Heart left ventricle (tissue), 16 donors: ENCODE measurements at regions not wholly inside any gene's neighbourhood (a gene's known extent, or its start where the extent isn't known, plus 50 kb on each side); places are given as distances from the start of the nearest gene placed in this dataset.

Experiments
- ATAC-seq, 4 donors: fragments of 200-7000 bp; cut with Tn5 transposase; one replicate each; pipeline ENCODE4 v1.9.1; 2020 to 2022; ENCODE audit warnings: moderate library complexity in 4 of 4, mild to moderate bottlenecking in 3 of 4, moderate number of reproducible peaks in 1 of 4
- DNase-seq, 5 donors: peaks; one replicate each; pipeline ENCODE4 v3.0.0-alpha.2; 2020
- H3K27ac ChIP-seq, 12 donors: fragments of 200-600 bp; sonication (generic) in 4 of 12; one replicate each; pipeline versions ENCODE4 v1.5.0 to v1.8.0; 2016 to 2022; ENCODE audit warnings: mild to moderate bottlenecking in 2 of 12
- H3K27me3 ChIP-seq, 9 donors: fragments of 200-600 bp; sonication (generic) in 2 of 9; one replicate each; pipeline versions ENCODE4 v1.5.1 to v1.8.0; 2016 to 2022; ENCODE audit warnings: mild to moderate bottlenecking in 3 of 9
- H3K36me3 ChIP-seq, 9 donors: fragments of 200-600 bp; sonication (generic) in 2 of 9; one replicate each; pipeline versions ENCODE4 v1.5.0 to v1.8.0; 2018 to 2022; ENCODE audit warnings: mild to moderate bottlenecking in 2 of 9
- H3K4me1 ChIP-seq, 12 donors: fragments of 200-600 bp; sonication (generic) in 4 of 12; one replicate each; pipeline versions ENCODE4 v1.5.0 to v1.8.0; 2016 to 2022; ENCODE audit warnings: mild to moderate bottlenecking in 3 of 12
- H3K4me3 ChIP-seq, 12 donors: fragments of 200-600 bp; sonication (generic) in 4 of 12; one replicate each; pipeline versions ENCODE4 v1.5.0 to v1.8.0; 2017 to 2022; ENCODE audit warnings: mild to moderate bottlenecking in 9 of 12, moderate library complexity in 4 of 12
- H3K9me3 ChIP-seq, 12 donors: fragments of 200-600 bp; sonication (generic) in 4 of 12; one replicate each; pipeline versions ENCODE4 v1.5.0 to v1.8.0; 2016 to 2022; ENCODE audit warnings: mild to moderate bottlenecking in 1 of 12
- CTCF ChIP-seq, 12 donors: fragments of 200-600 bp; sonication (generic) in 4 of 12; IDR thresholded peaks; one replicate each; pipeline versions ENCODE4 v1.5.0 to v1.8.0; 2018 to 2022; ENCODE audit warnings: antibody characterized with exemption in 12 of 12, mild to moderate bottlenecking in 5 of 12
- POLR2A ChIP-seq, 2 donors: fragments of 450-650 bp; IDR thresholded peaks; one replicate each; pipeline ENCODE4 v1.6.1; 2017; ENCODE audit warnings: antibody characterized with exemption in 2 of 2, mild to moderate bottlenecking in 2 of 2, moderate library complexity in 2 of 2
- WGBS, 4 donors: extraction: QIAGEN DNeasy Blood & Tissue Kit in 2 of 4; methylation state at CpG; one replicate each; pipeline versions ENCODE4 v1.1.5 to v1.1.7; 2013 to 2018; 5-methylcytosine and 5-hydroxymethylcytosine counted together
- intact Hi-C, 10 donors: fragments of 100-400 bp; cut with DNase I; formaldehyde crosslinking; loops; one replicate each; pipeline versions ENCODE4 v1.11.1 to v1.14.2; 2022
- donor health status: ischemic (EF 13 %, LVEDD 7.1; RV severe dilation, severe dysfunction).
- donor health status: healthy with polysubstance abuse.
- donor health status: DM: no; HTN: yes; CAD: no.
- donor health status: DM: no; HTN: no; CAD: no.
- donor health status: ischemic (EF 25% LVEDD 6.9; RV normal size, moderate dysfunction).
- donor health status: ischemic (EF 25% LVEDD 5.7; RV mildly dilated, moderate dysfunction).
- donor health status: healthy.
- donor health status: DM: yes; HTN: yes; CAD: no.
- donor health status: ischemic (EF 35%, LVEDD 5.7; RV mildly dilated, moderate dysfunction).
- donor health status: nonischemic (EF 11% LVEDD 7.7; RV severe dilation, severe dysfunction).
- donor health status: DM: yes; HTN: yes; CAD: no.
- donor health status: PGD.
- donor health status: ischemic (EF 29% LVEDD 5.4; RV normal size, mild dysfunction).
- donor health status: nonischemic (EF 23%, LVEDD 6.1; RV moderate dilation, normal function).

- ATAC-seq, result no peak
- H3K27me3 ChIP-seq, result no peaks in the 10 kb centered on the region
- no peak overlapping the region for H3K27ac ChIP-seq
- WGBS, 4 donors, result 87 to 92% (median 91%) methylated on average over 4 of the region's 4 CpGs
- no peak for DNase-seq
- peaks cover 0 to 10% (median 0%) of the 10 kb centered on the region in 12 donors for H3K4me1 ChIP-seq
- peaks cover 0 to 8% (median 0%) of the 10 kb centered on the region in 12 donors for H3K9me3 ChIP-seq
- no peak for TF ChIP-seq CTCF (IDR thresholded peaks at IDR 0.05)
- TF ChIP-seq POLR2A (IDR thresholded peaks at IDR 0.05), result no peak
- H3K4me3 ChIP-seq, result no peak overlapping the region
- H3K36me3 ChIP-seq, result no peaks in the 10 kb centered on the region
- intact Hi-C loops, result no loop called here
Observed at GRCh38 chr12:96136725-96137378, 57.3 kb upstream of the ELK3 start.

DNA sequence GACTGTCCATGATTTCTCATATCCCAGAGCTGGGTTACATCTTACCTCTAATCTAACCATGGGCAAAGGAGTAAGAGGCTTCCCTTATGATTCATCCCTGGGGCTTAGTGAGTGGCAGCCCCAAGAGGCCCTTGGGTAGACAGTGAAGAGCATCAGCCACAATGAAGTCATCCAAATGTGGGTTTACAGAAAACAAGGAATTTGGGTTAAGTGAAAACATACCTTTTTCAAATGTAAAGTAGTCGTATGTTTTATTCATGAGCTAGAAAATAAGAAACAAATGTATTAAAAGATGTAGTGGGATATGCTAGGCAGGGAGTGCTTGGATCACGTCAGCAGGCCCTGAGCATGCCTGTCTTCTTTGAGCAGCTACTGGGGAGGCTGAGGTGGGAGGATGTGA, 54.0 kb upstream of the ELK3 start:
- no peak overlapping the region for H3K4me3 ChIP-seq
- DNase-seq (no peak), ATAC-seq (no peak)
- no peaks in the 10 kb centered on the region for H3K36me3 ChIP-seq
- H3K27me3 ChIP-seq, result no peaks in the 10 kb centered on the region
- TF ChIP-seq CTCF (IDR thresholded peaks at IDR 0.05) (no peak), POLR2A (IDR thresholded peaks at IDR 0.05) (no peak)
- peaks cover 0 to 8% (median 0%) of the 10 kb centered on the region in 12 donors for H3K9me3 ChIP-seq
- intact Hi-C loops, result no loop called here
- WGBS, 4 donors, result 84 to 91% (median 88%) methylated on average over 2 of the region's 2 CpGs
- no peak overlapping the region for H3K27ac ChIP-seq
- peaks cover 0 to 33% (median 9%) of the 10 kb centered on the region in 12 donors for H3K4me1 ChIP-seq

DNA sequence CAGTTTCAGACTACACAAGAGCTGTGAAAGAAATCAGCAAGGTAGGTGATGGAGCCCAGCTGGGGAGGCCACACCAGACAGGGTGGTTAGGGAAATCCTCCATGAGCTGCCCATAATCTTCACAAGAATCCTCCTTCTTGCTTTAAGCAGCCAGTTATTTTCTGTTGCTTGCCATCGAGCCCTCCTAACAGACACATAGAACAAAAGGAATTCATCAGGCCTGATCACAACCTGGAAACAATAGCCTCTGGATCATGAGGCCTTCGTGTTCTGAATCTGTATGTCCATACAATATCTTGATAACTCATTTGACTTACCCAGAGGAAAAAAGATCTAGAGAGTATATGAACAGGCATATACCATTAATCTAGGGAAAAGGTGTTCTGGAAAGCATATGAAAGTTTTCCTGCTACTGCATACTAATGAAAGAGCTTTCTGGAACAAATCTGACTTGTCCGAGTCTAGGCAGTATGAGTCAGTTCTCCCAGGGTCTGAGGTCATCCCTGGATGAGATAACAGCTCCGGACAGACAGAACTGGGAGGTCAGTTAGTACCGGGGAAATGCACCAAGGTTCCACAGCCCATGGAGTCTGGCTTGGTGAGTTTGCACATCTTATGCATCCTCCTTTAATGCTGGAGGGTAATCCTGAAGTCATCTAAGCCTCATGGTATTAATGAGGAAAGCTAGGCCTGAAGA, 52.8 kb upstream of the ELK3 start:
- peak in 1 of 5 donors; percentile 38 for DNase-seq
- intact Hi-C loops, result no loop called here
- no peak overlapping the region for H3K27ac ChIP-seq
- no peak overlapping the region for H3K4me3 ChIP-seq
- H3K9me3 ChIP-seq, result peaks cover 0 to 8% (median 0%) of the 10 kb centered on the region in 12 donors
- ATAC-seq, result peak in 3 of 4 donors; percentile 64 to 80 (median 80)
- no peaks in the 10 kb centered on the region for H3K27me3 ChIP-seq
- TF ChIP-seq CTCF (IDR thresholded peaks at IDR 0.05) (no peak), POLR2A (IDR thresholded peaks at IDR 0.05) (no peak)
- peaks cover 0 to 25% (median 8%) of the 10 kb centered on the region in 12 donors for H3K4me1 ChIP-seq
- 48 to 64% (median 52%) methylated on average over 4 to 5 of the region's 5 CpGs for WGBS, 4 donors
- H3K36me3 ChIP-seq, result no peaks in the 10 kb centered on the region

DNA sequence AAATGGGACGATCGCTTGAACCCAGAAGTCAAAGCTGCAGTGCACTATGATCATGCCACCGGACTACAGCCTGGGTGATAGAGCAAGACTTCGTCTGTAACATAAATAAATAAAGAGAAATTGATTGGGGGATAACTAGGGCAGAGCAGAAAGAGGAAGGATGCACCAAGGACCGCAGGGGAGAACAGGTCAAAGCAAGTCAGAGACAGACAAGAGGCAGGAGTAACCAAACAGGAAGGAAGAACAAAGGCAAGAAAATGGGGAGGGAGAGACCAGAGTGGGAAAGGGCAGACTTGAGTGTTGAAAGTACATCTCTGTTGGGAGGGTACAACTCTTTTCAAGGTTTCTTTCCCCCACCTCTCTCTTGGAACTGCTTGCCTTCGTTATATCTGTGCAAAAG, 50.8 kb upstream of the ELK3 start:
- ATAC-seq, result no peak
- peak overlapping the region in 5 of 12 donors; percentile 11 to 71 (median 45) for H3K27ac ChIP-seq
- peak overlapping the region in 1 of 12 donors; percentile 1 for H3K4me3 ChIP-seq
- WGBS, 4 donors, result 58 to 68% (median 65%) methylated on average over 6 of the region's 6 CpGs
- H3K4me1 ChIP-seq, result peaks cover 0 to 22% (median 8%) of the 10 kb centered on the region in 12 donors
- H3K36me3 ChIP-seq, result no peaks in the 10 kb centered on the region
- no peak for DNase-seq
- H3K9me3 ChIP-seq, result peaks cover 0 to 8% (median 0%) of the 10 kb centered on the region in 12 donors
- H3K27me3 ChIP-seq, result no peaks in the 10 kb centered on the region
- intact Hi-C loops, result no loop called here
- TF ChIP-seq CTCF (IDR thresholded peaks at IDR 0.05) (no peak), POLR2A (IDR thresholded peaks at IDR 0.05) (no peak)
